WTC11 (cell line): ENCODE measurements at regions not wholly inside any gene's neighbourhood (a gene's known extent, or its start where the extent isn't known, plus 50 kb on each side); places are given as distances from the start of the nearest gene placed in this dataset.
"Not testable (repeated sequence)": the region's sequence is repeated elsewhere in the genome, so short reads cannot be mapped to it uniquely, and the experiment has no call there.

Experiments used
- CDX4 ChIP-seq: fragments of 250-450 bp; sonication (Bioruptor Pico); IDR thresholded peaks from 2 replicates; pipeline ENCODE4 v1.9.0; 2021; ENCODE audit warnings: moderate library complexity, mild to moderate bottlenecking, inconsistent platforms, borderline replicate concordance
- CTCF ChIP-seq: fragments of 200-600 bp; IDR thresholded peaks from 2 replicates; pipeline ENCODE4 v1.8.0; 2022; ENCODE audit warnings: antibody characterized with exemption
- E2F1 ChIP-seq: sonication (generic); formaldehyde crosslinking; IDR thresholded peaks from 2 replicates; pipeline ENCODE4 v1.8.0; 2022; ENCODE audit warnings: mild to moderate bottlenecking, missing genetic modification reagents
- E2F5 ChIP-seq: sonication (generic); formaldehyde crosslinking; IDR thresholded peaks from 2 replicates; pipeline ENCODE4 v1.8.1; 2022; ENCODE audit warnings: mild to moderate bottlenecking, moderate library complexity, missing genetic modification reagents
- ELF4 ChIP-seq: sonication (generic); formaldehyde crosslinking; IDR thresholded peaks from 2 replicates; pipeline ENCODE4 v1.8.1; 2022; ENCODE audit warnings: low read depth, mild to moderate bottlenecking, moderate library complexity, missing genetic modification reagents
- HMGA2 ChIP-seq: fragments of 250-450 bp; sonication (Bioruptor Pico); IDR thresholded peaks from 2 replicates; pipeline ENCODE4 v1.4.0; 2021; ENCODE audit warnings: mild to moderate bottlenecking, moderate library complexity
- HMGXB4 ChIP-seq: sonication (generic); formaldehyde crosslinking; IDR thresholded peaks from 2 replicates; pipeline ENCODE4 v1.8.1; 2023; ENCODE audit warnings: mild to moderate bottlenecking, moderate library complexity, missing genetic modification reagents
- KAT7 ChIP-seq: sonication (generic); formaldehyde crosslinking; IDR thresholded peaks from 2 replicates; pipeline ENCODE4 v1.8.1; 2023; ENCODE audit warnings: missing genetic modification reagents, mild to moderate bottlenecking, borderline replicate concordance
- MAX ChIP-seq: sonication (generic); formaldehyde crosslinking; IDR thresholded peaks from 2 replicates; pipeline ENCODE4 v1.8.0; 2022; ENCODE audit warnings: mild to moderate bottlenecking, missing genetic modification reagents
- SP1 ChIP-seq: sonication (generic); formaldehyde crosslinking; conservative IDR thresholded peaks from 2 replicates; pipeline ENCODE4 v1.8.1; 2022; ENCODE audit warnings: missing genetic modification reagents
- STAT6 ChIP-seq: sonication (generic); formaldehyde crosslinking; conservative IDR thresholded peaks from 2 replicates; pipeline ENCODE4 v1.8.1; 2023; ENCODE audit warnings: mild to moderate bottlenecking, low read depth, missing genetic modification reagents, moderate library complexity
- USF2 ChIP-seq: sonication (generic); formaldehyde crosslinking; IDR thresholded peaks from 2 replicates; pipeline ENCODE4 v1.8.1; 2023; ENCODE audit warnings: mild to moderate bottlenecking, missing genetic modification reagents, moderate library complexity
- ZNF121 ChIP-seq: sonication (generic); formaldehyde crosslinking; IDR thresholded peaks from 2 replicates; pipeline ENCODE4 v1.8.0; 2023; ENCODE audit warnings: missing genetic modification reagents

GRCh38 chr15:22569486-22569885 is 110.8 kb downstream of the GOLGA6L22 start:
- not testable (repeated sequence) for TF ChIP-seq CTCF; USF2 (CRISPR knock-in tag); SP1; HMGA2 (CRISPR knock-in tag); ZNF121 (CRISPR knock-in tag); HMGXB4 (CRISPR knock-in tag); E2F1 (CRISPR knock-in tag); KAT7 (CRISPR knock-in tag); E2F5 (CRISPR knock-in tag); STAT6; ELF4 (CRISPR knock-in tag); CDX4 (CRISPR knock-in tag); MAX (CRISPR knock-in tag)
